WTC11 (cell line): ENCODE measurements at regions not wholly inside any gene's neighbourhood (a gene's known extent, or its start where the extent isn't known, plus 50 kb on each side); places are given as distances from the start of the nearest gene placed in this dataset.

Experiments used
- ATF6 ChIP-seq: sonication (generic); formaldehyde crosslinking; IDR thresholded peaks from 2 replicates; pipeline ENCODE4 v1.8.1; 2023; ENCODE audit warnings: mild to moderate bottlenecking, missing genetic modification reagents
- CTCF ChIP-seq: fragments of 200-600 bp; IDR thresholded peaks from 2 replicates; pipeline ENCODE4 v1.8.0; 2022; ENCODE audit warnings: antibody characterized with exemption
- ELF4 ChIP-seq: sonication (generic); formaldehyde crosslinking; IDR thresholded peaks from 2 replicates; pipeline ENCODE4 v1.8.1; 2022; ENCODE audit warnings: low read depth, mild to moderate bottlenecking, moderate library complexity, missing genetic modification reagents
- EMX1 ChIP-seq: fragments of 250-450 bp; sonication (Bioruptor Pico); IDR thresholded peaks from 2 replicates; pipeline ENCODE4 v1.8.0; 2021; ENCODE audit warnings: mild to moderate bottlenecking
- ESRRA ChIP-seq: sonication (generic); formaldehyde crosslinking; IDR thresholded peaks from 2 replicates; pipeline ENCODE4 v1.8.1; 2022; ENCODE audit warnings: mild to moderate bottlenecking, missing genetic modification reagents, borderline replicate concordance
- FOXJ3 ChIP-seq: sonication (generic); formaldehyde crosslinking; IDR thresholded peaks from 2 replicates; pipeline ENCODE4 v1.9.0; 2021; ENCODE audit warnings: missing genetic modification reagents, mild to moderate bottlenecking, borderline replicate concordance
- NR2C2 ChIP-seq: sonication (generic); formaldehyde crosslinking; IDR thresholded peaks from 2 replicates; pipeline ENCODE4 v1.8.0; 2022; ENCODE audit warnings: mild to moderate bottlenecking, missing genetic modification reagents
- NR3C1 ChIP-seq: sonication (generic); formaldehyde crosslinking; conservative IDR thresholded peaks from 2 replicates; pipeline ENCODE4 v1.8.1; 2023; ENCODE audit warnings: low read depth, mild to moderate bottlenecking, missing genetic modification reagents
- OVOL2 ChIP-seq: fragments of 250-450 bp; sonication (Bioruptor Pico); IDR thresholded peaks from 2 replicates; pipeline ENCODE4 v1.9.0; 2021; ENCODE audit warnings: mild to moderate bottlenecking, borderline replicate concordance
- PRDM15 ChIP-seq: sonication (generic); formaldehyde crosslinking; IDR thresholded peaks from 2 replicates; pipeline ENCODE4 v1.8.0; 2022; ENCODE audit warnings: missing genetic modification reagents
- USF2 ChIP-seq: sonication (generic); formaldehyde crosslinking; IDR thresholded peaks from 2 replicates; pipeline ENCODE4 v1.8.1; 2023; ENCODE audit warnings: mild to moderate bottlenecking, missing genetic modification reagents, moderate library complexity
- ZNF138 ChIP-seq: sonication (generic); formaldehyde crosslinking; conservative IDR thresholded peaks from 2 replicates; pipeline ENCODE4 v1.8.1; 2022; ENCODE audit warnings: mild to moderate bottlenecking, moderate library complexity, missing genetic modification reagents
- ZNF416 ChIP-seq: fragments of 250-450 bp; sonication (Bioruptor Pico); IDR thresholded peaks from 2 replicates; pipeline ENCODE4 v1.9.0; 2021; ENCODE audit warnings: mild to moderate bottlenecking, inconsistent platforms

GRCh38 chr2:114044985-114045384 lies 155.1 kb downstream of the ACTR3 start:
- no peak for TF ChIP-seq ZNF138 (CRISPR knock-in tag)
- TF ChIP-seq ATF6 (CRISPR knock-in tag): no peak
- TF ChIP-seq PRDM15 (CRISPR knock-in tag): no peak
- TF ChIP-seq FOXJ3: no peak
- no peak for TF ChIP-seq CTCF
- TF ChIP-seq USF2 (CRISPR knock-in tag): no peak
- TF ChIP-seq NR2C2: no peak
- no peak for TF ChIP-seq ZNF416 (CRISPR knock-in tag)
- TF ChIP-seq ESRRA: no peak
- TF ChIP-seq EMX1: no peak
- TF ChIP-seq OVOL2 (CRISPR knock-in tag): no peak
- no peak for TF ChIP-seq NR3C1 (CRISPR knock-in tag)
- no peak for TF ChIP-seq ELF4 (CRISPR knock-in tag)
